ENCODE measurements at regions not wholly inside any gene's neighbourhood (a gene's known extent, or its start where the extent isn't known, plus 50 kb on each side); places are given as distances from the start of the nearest gene placed in this dataset.

DNA sequence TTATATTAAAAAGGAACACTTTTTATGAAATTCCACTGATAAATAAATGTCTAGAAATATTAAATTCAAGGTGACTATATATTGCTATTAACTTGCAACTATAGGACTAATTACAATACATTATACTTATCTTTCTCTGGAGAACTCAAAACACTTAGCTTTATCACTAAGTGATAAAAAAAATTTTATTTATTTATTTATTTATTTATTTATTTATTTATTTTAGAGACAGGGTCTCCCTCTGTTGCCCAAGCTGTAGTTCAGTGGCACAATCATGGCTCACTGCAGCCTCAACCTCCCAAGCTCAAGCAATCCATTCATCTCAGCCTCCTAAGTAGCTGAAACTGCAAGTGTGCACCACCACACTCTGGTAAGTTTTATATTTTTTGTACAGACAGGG lies 451.1 kb downstream of the DSC3 start:
- TF ChIP-seq, protein P1, sequence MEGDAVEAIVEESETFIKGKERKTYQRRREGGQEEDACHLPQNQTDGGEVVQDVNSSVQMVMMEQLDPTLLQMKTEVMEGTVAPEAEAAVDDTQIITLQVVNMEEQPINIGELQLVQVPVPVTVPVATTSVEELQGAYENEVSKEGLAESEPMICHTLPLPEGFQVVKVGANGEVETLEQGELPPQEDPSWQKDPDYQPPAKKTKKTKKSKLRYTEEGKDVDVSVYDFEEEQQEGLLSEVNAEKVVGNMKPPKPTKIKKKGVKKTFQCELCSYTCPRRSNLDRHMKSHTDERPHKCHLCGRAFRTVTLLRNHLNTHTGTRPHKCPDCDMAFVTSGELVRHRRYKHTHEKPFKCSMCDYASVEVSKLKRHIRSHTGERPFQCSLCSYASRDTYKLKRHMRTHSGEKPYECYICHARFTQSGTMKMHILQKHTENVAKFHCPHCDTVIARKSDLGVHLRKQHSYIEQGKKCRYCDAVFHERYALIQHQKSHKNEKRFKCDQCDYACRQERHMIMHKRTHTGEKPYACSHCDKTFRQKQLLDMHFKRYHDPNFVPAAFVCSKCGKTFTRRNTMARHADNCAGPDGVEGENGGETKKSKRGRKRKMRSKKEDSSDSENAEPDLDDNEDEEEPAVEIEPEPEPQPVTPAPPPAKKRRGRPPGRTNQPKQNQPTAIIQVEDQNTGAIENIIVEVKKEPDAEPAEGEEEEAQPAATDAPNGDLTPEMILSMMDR (IDR thresholded peaks at IDR 0.05; ENCODE audit: insufficient read depth in 1 of 2, low read depth in 1 of 2, low read length in 1 of 2, severe bottlenecking in 1 of 2, unreplicated experiment in 1 of 2): no peak
- intact Hi-C loops (cut with micrococcal nuclease; ENCODE audit: unreplicated experiment): no loop called here
- no peak for DNase-seq
- Mint-ChIP-seq H3K9me3 (ENCODE audit: unreplicated experiment) (no peaks in the 10 kb centered on the region), H3K4me1 (ENCODE audit: low read depth, unreplicated experiment) (no peaks in the 10 kb centered on the region), H3K36me3 (ENCODE audit: insufficient read depth, unreplicated experiment) (no peaks in the 10 kb centered on the region), H3K27me3 (ENCODE audit: insufficient read depth, unreplicated experiment) (no peaks in the 10 kb centered on the region), H3K27ac (ENCODE audit: unreplicated experiment) (no peak overlapping the region), H3K4me3 (ENCODE audit: unreplicated experiment) (no peak overlapping the region)
- ChIA-PET CTCF (no interaction called here), POLR2A (no interaction called here)
- Histone ChIP-seq H3K4me1 (no peaks in the 10 kb centered on the region), H3K36me3 (ENCODE audit: control insufficient read depth, insufficient read depth, low read length) (no peaks in the 10 kb centered on the region), H3K27me3 (replicated peaks; ENCODE audit: control insufficient read depth, insufficient read depth, low read length) (no peaks in the 10 kb centered on the region), H3K4me3 (ENCODE audit: low read depth, low read length) (no peak overlapping the region), H3K9me3 (no peaks in the 10 kb centered on the region)
- no TSS peak for BruUV-seq (replicated peaks)

DNA sequence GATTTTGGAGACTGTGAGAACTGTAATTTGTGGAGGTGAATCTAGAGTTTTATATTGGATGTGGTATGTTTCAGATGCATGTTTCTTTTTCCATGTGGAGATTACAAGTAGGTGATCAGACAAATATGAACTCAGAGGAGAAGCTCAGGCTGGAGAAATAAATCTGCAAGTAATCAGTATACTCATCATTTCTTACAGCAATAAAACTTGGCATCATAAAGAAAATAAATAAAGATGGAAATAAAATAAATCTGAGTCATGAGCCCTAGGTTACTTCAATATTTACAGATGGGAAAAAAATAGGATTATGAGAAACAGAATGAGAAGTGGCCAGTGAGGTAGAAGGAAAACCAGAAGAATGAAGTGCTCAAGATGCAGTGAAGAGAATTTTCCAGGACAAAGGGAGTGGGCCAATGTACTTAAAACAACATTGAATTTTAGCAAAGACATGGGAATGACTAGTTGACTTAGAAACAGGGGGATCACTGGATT lies 453.8 kb downstream of the DSC3 start:
- Mint-ChIP-seq H3K27me3 (ENCODE audit: insufficient read depth, unreplicated experiment) (no peaks in the 10 kb centered on the region), H3K9me3 (ENCODE audit: unreplicated experiment) (no peaks in the 10 kb centered on the region), H3K27ac (ENCODE audit: unreplicated experiment) (no peak overlapping the region), H3K4me3 (ENCODE audit: unreplicated experiment) (no peak overlapping the region), H3K36me3 (ENCODE audit: insufficient read depth, unreplicated experiment) (no peaks in the 10 kb centered on the region), H3K4me1 (ENCODE audit: low read depth, unreplicated experiment) (no peaks in the 10 kb centered on the region)
- intact Hi-C loops (cut with micrococcal nuclease; ENCODE audit: unreplicated experiment): no loop called here
- no TSS peak for BruUV-seq (replicated peaks)
- H3K4me1 ChIP-seq: no peaks in the 10 kb centered on the region
- H3K9me3 ChIP-seq: no peaks in the 10 kb centered on the region
- no peaks in the 10 kb centered on the region for H3K36me3 ChIP-seq (ENCODE audit: control insufficient read depth, insufficient read depth, low read length)
- DNase-seq: no peak
- H3K4me3 ChIP-seq (ENCODE audit: low read depth, low read length): no peak overlapping the region
- ChIA-PET CTCF (no interaction called here), POLR2A (no interaction called here)
- TF ChIP-seq, protein P1 (IDR thresholded peaks at IDR 0.05; ENCODE audit: insufficient read depth in 1 of 2, low read depth in 1 of 2, low read length in 1 of 2, severe bottlenecking in 1 of 2, unreplicated experiment in 1 of 2): no peak
- H3K27me3 ChIP-seq (replicated peaks; ENCODE audit: control insufficient read depth, insufficient read depth, low read length): no peaks in the 10 kb centered on the region

DNA sequence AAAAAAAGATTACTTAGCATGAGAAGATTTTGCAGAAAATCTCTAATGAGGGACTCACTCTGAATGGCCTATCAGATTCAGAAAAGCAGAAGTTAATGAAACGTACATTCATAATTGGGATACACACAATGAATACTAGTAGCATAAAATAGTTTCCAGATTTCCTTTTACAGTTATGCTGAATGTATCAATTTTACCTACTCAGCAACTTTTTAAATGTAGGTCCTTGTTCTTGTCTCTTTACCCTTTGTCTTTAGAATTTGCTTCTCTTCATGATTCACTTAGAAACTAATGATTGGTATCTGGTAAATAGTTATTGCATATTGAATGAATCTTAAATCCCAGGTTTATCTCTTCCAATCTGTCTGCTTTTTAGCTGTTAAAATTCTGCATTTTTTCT lies 458.8 kb downstream of the DSC3 start:
- no peaks in the 10 kb centered on the region for H3K36me3 Mint-ChIP-seq (ENCODE audit: insufficient read depth, unreplicated experiment)

More for the DNA sequence above, 458.8 kb downstream of the DSC3 start:
- Histone ChIP-seq H3K4me3 (ENCODE audit: low read depth, low read length) (no peak overlapping the region), H3K9me3 (no peaks in the 10 kb centered on the region), H3K4me1 (no peaks in the 10 kb centered on the region), H3K36me3 (ENCODE audit: control insufficient read depth, insufficient read depth, low read length) (no peaks in the 10 kb centered on the region), H3K27me3 (replicated peaks; ENCODE audit: control insufficient read depth, insufficient read depth, low read length) (no peaks in the 10 kb centered on the region)
- DNase-seq: no peak
- H3K27me3 Mint-ChIP-seq (ENCODE audit: insufficient read depth, unreplicated experiment): peaks cover 6% of the 10 kb centered on the region
- TF ChIP-seq, protein P1 (IDR thresholded peaks at IDR 0.05; ENCODE audit: insufficient read depth in 1 of 2, low read depth in 1 of 2, low read length in 1 of 2, severe bottlenecking in 1 of 2, unreplicated experiment in 1 of 2): no peak
- no peaks in the 10 kb centered on the region for H3K4me1 Mint-ChIP-seq (ENCODE audit: low read depth, unreplicated experiment)
- ChIA-PET CTCF (no interaction called here), POLR2A (no interaction called here)
- H3K4me3 Mint-ChIP-seq (ENCODE audit: unreplicated experiment): no peak overlapping the region
- no TSS peak for BruUV-seq (replicated peaks)
- no peaks in the 10 kb centered on the region for H3K9me3 Mint-ChIP-seq (ENCODE audit: unreplicated experiment)
- no peak overlapping the region for H3K27ac Mint-ChIP-seq (ENCODE audit: unreplicated experiment)
- intact Hi-C loops (cut with micrococcal nuclease; ENCODE audit: unreplicated experiment): no loop called here
